ENCODE measurements at regions not wholly inside any gene's neighbourhood (a gene's known extent, or its start where the extent isn't known, plus 50 kb on each side); places are given as distances from the start of the nearest gene placed in this dataset.

DNA sequence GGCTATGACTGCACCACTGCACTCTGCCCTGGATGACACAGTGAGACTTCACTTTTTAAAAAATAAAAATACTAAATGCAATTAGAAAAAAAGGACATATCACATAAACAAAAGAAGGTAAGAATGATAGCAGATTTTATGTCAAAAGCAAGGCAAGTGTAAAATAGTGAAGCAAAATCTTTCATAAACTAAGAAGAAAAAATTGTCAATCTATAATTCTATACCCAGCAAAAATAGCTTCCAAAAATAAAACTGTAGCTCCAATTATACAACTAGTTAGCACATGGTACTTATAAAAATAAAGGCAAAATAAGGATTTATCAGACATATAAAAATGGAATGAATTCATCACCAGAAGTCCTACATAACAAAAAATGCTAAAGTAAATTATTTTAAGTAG lies 85.4 kb upstream of the SVIL start:
- peaks cover 11% of the 10 kb centered on the region for H3K4me1 ChIP-seq (ENCODE audit: insufficient read depth, low read length)
- H3K79me2 ChIP-seq (ENCODE audit: insufficient read depth, low read length), result peaks cover 8% of the 10 kb centered on the region
- no peaks in the 10 kb centered on the region for H3K36me3 ChIP-seq (replicated peaks in 1 of 2; ENCODE audit: control insufficient read depth in 1 of 2, insufficient read depth in 2 of 2, low read length in 2 of 2)
- ChIA-PET CTCF (ENCODE audit: low intra/inter-chr PET ratio, low total read pairs) (no interaction called here), POLR2A (no interaction called here)
- in situ Hi-C loops (cut with HindIII; ENCODE audit: extremely low pct_ligation_motif_present, low pct_unique_long_range_greater_than_20kb) (no loop called here), intact Hi-C loops (cut with micrococcal nuclease; ENCODE audit: unreplicated experiment) (no loop called here)
- FAIRE-seq (no peak), ATAC-seq (no peak), DNase-seq (ENCODE audit: low spot score) (no peak)
- H3K9me3 ChIP-seq (ENCODE audit: low read length), result peaks cover 19% of the 10 kb centered on the region
- H2AFZ ChIP-seq (ENCODE audit: low read length), result no peak overlapping the region
- H4K20me1 ChIP-seq (ENCODE audit: insufficient read depth, low read length), result no peaks in the 10 kb centered on the region
- H3K4me2 ChIP-seq (ENCODE audit: low read depth, low read length), result no peak overlapping the region
- H3K27ac ChIP-seq (ENCODE audit: extremely low read length, insufficient read depth, low read length), result no peak overlapping the region
- H3K4me3 ChIP-seq (replicated peaks in 1 of 3; ENCODE audit: insufficient read depth in 1 of 3, low read depth in 2 of 3, low read length in 3 of 3), result no peak overlapping the region
- TF ChIP-seq ZEB1 (IDR thresholded peaks at IDR 0.05; ENCODE audit: insufficient replicate concordance, low read depth) (no peak), ZFP1 (CRISPR knock-in tag; IDR thresholded peaks at IDR 0.05) (peak; percentile 98)
- BruUV-seq (replicated peaks), result no TSS peak
- no peak overlapping the region for H3K9ac ChIP-seq (ENCODE audit: insufficient read depth, low read depth, low read length)
- H3K27me3 ChIP-seq (ENCODE audit: control insufficient read depth in 1 of 2, insufficient read depth in 2 of 2, low read length in 2 of 2), result no peaks in the 10 kb centered on the region

DNA sequence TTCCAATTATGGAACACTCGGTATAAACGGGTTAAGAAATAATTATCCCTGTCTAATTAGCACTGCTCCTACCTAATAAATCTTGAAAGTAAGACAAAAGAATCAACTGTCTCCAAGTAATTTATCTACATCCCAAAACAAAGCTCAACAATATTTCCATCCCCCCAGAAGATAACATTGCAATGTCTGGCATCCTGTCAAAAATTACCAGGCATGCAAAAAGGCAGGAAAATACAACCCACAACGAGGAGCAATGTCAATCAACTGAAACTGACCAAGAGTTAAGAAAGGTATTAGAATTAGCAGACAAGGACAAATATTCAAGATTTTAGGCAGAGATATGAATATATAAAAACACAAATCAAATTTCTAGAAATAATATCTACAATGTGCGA lies 84.5 kb upstream of the SVIL start:
- no peak for FAIRE-seq
- CTCF ChIA-PET (ENCODE audit: low intra/inter-chr PET ratio, low total read pairs), result no interaction called here
- no peaks in the 10 kb centered on the region for H3K36me3 ChIP-seq (replicated peaks in 1 of 2; ENCODE audit: control insufficient read depth in 1 of 2, insufficient read depth in 2 of 2, low read length in 2 of 2)
- H3K27me3 ChIP-seq (ENCODE audit: control insufficient read depth in 1 of 2, insufficient read depth in 2 of 2, low read length in 2 of 2), result no peaks in the 10 kb centered on the region
- DNase-seq (ENCODE audit: low spot score), result no peak
- peaks cover 19% of the 10 kb centered on the region for H3K9me3 ChIP-seq (ENCODE audit: low read length)
- H3K9ac ChIP-seq (ENCODE audit: insufficient read depth, low read depth, low read length), result no peak overlapping the region
- no peak for ATAC-seq
- no peaks in the 10 kb centered on the region for H4K20me1 ChIP-seq (ENCODE audit: insufficient read depth, low read length)
- POLR2A ChIA-PET, result no interaction called here
- H3K4me2 ChIP-seq (ENCODE audit: low read depth, low read length), result no peak overlapping the region
- no peak overlapping the region for H3K27ac ChIP-seq (ENCODE audit: extremely low read length, insufficient read depth, low read length)
- intact Hi-C loops (cut with micrococcal nuclease; ENCODE audit: unreplicated experiment) (no loop called here), in situ Hi-C loops (cut with HindIII; ENCODE audit: extremely low pct_ligation_motif_present, low pct_unique_long_range_greater_than_20kb) (no loop called here)
- no peak overlapping the region for H3K4me3 ChIP-seq (replicated peaks in 1 of 3; ENCODE audit: insufficient read depth in 1 of 3, low read depth in 2 of 3, low read length in 3 of 3)
- 72% methylated on average over 4 of the region's 4 CpGs for WGBS (ENCODE audit: low lambda C conversion rate)
- H2AFZ ChIP-seq (ENCODE audit: low read length), result no peak overlapping the region
- H3K79me2 ChIP-seq (ENCODE audit: insufficient read depth, low read length), result peaks cover 8% of the 10 kb centered on the region
- TF ChIP-seq POLR2G (IDR thresholded peaks at IDR 0.05; ENCODE audit: low read depth, low read length) (no peak), MIXL1 (CRISPR knock-in tag; IDR thresholded peaks at IDR 0.05) (no peak), CCDC6 (CRISPR knock-in tag; IDR thresholded peaks at IDR 0.05) (no peak)
- BruUV-seq (replicated peaks), result no TSS peak
- H3K4me1 ChIP-seq (ENCODE audit: insufficient read depth, low read length), result 0 out of 2 replicates have a peak, but pooled peaks cover 7% of the 10 kb centered on the region
